SK-N-SH treated with all-trans-retinoic acid at 6 μM for 48 hours (cell line): ENCODE measurements at regions not wholly inside any gene's neighbourhood (a gene's known extent, or its start where the extent isn't known, plus 50 kb on each side); places are given as distances from the start of the nearest gene placed in this dataset.

Source experiments
- BACH2 ChIP-seq: fragments of 250-450 bp; sonication (Bioruptor Pico); IDR thresholded peaks from 2 replicates; pipeline ENCODE4 v1.9.0; 2021; ENCODE audit warnings: mild to moderate bottlenecking, borderline replicate concordance
- CREB5 ChIP-seq: fragments of 250-450 bp; sonication (Bioruptor Pico); IDR thresholded peaks from 2 replicates; pipeline ENCODE4 v1.5.1; 2020; ENCODE audit warnings: low read depth, mild to moderate bottlenecking, moderate library complexity
- CSRNP3 ChIP-seq: fragments of 250-450 bp; sonication (Bioruptor Pico); IDR thresholded peaks from 2 replicates; pipeline ENCODE4 v1.5.1; 2021; ENCODE audit warnings: mild to moderate bottlenecking, moderate library complexity
- ESRRG ChIP-seq: fragments of 250-450 bp; sonication (Bioruptor Pico); IDR thresholded peaks from 2 replicates; pipeline ENCODE4 v1.6.1; 2021; ENCODE audit warnings: mild to moderate bottlenecking
- ISL1 ChIP-seq: fragments of 250-450 bp; sonication (Bioruptor Pico); IDR thresholded peaks from 2 replicates; pipeline ENCODE4 v2.1.2; 2022; ENCODE audit warnings: mild to moderate bottlenecking, moderate library complexity
- OSR1 ChIP-seq: fragments of 250-450 bp; sonication (Bioruptor Pico); IDR thresholded peaks from 2 replicates; pipeline ENCODE4 v1.8.0; 2022; ENCODE audit warnings: moderate library complexity, mild to moderate bottlenecking, inconsistent platforms
- PATZ1 ChIP-seq: fragments of 250-450 bp; sonication (Bioruptor Pico); IDR thresholded peaks from 2 replicates; pipeline ENCODE4 v1.8.0; 2020; ENCODE audit warnings: mild to moderate bottlenecking, moderate library complexity, borderline replicate concordance
- RARB ChIP-seq: fragments of 250-450 bp; sonication (Bioruptor Pico); IDR thresholded peaks from 2 replicates; pipeline ENCODE4 v1.8.0; 2021; ENCODE audit warnings: mild to moderate bottlenecking, moderate library complexity
- SNAI2 ChIP-seq: fragments of 250-450 bp; sonication (Bioruptor Pico); IDR thresholded peaks from 2 replicates; pipeline ENCODE4 v1.5.0; 2020; ENCODE audit warnings: mild to moderate bottlenecking, moderate library complexity
- TCF4 ChIP-seq: fragments of 250-450 bp; sonication (Bioruptor Pico); IDR thresholded peaks from 2 replicates; pipeline ENCODE4 v1.8.0; 2021; ENCODE audit warnings: mild to moderate bottlenecking, moderate library complexity, borderline replicate concordance
- ZC3H10 ChIP-seq: fragments of 250-450 bp; sonication (Bioruptor Pico); IDR thresholded peaks from 2 replicates; pipeline ENCODE4 v1.5.1; 2021; ENCODE audit warnings: mild to moderate bottlenecking, moderate library complexity
- ZNF70 ChIP-seq: fragments of 450-650 bp; formaldehyde crosslinking; IDR thresholded peaks from 2 replicates; pipeline ENCODE4 v1.5.0; 2020; ENCODE audit warnings: mild to moderate bottlenecking, moderate library complexity
- ZNF8 ChIP-seq: fragments of 450-650 bp; formaldehyde crosslinking; IDR thresholded peaks from 2 replicates; pipeline ENCODE4 v1.5.0; 2020; ENCODE audit warnings: mild to moderate bottlenecking, moderate library complexity

GRCh38 chr2:105674401-105674800 lies 70.3 kb upstream of the NCK2 start:
- no peak for TF ChIP-seq ZNF8
- no peak for TF ChIP-seq BACH2
- TF ChIP-seq ZC3H10 (CRISPR knock-in tag), result no peak
- TF ChIP-seq RARB (CRISPR knock-in tag), result no peak
- no peak for TF ChIP-seq CREB5 (CRISPR knock-in tag)
- no peak for TF ChIP-seq CSRNP3 (CRISPR knock-in tag)
- TF ChIP-seq ZNF70 (CRISPR knock-in tag), result no peak
- no peak for TF ChIP-seq OSR1
- TF ChIP-seq ESRRG, result no peak
- no peak for TF ChIP-seq SNAI2 (CRISPR knock-in tag)
- TF ChIP-seq PATZ1 (CRISPR knock-in tag), result no peak
- no peak for TF ChIP-seq ISL1 (CRISPR knock-in tag)
- TF ChIP-seq TCF4 (CRISPR knock-in tag), result no peak
